ENCODE measurements at regions not wholly inside any gene's neighbourhood (a gene's known extent, or its start where the extent isn't known, plus 50 kb on each side); places are given as distances from the start of the nearest gene placed in this dataset.

DNA sequence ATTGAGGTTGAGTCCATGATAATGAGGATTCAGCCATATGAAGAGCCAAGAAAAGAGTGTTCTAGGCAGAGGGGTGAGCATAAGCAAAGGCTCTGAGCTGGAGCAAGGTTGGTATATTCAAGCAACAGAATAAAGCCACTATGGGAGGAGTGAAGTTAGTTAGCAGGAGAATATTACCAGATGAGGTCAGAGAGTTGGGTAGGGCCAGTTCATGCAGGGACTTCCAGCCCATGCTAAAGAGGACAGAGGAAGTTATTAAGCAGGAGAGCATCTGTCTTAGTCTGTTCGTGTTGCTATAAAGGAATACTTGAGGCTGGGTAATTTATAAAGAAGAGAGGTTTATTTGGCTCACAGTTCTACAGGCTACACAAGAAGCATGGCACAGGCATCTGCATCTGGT, 57.1 kb upstream of the ATG10 start:
- DNase-seq, result no peak

DNA sequence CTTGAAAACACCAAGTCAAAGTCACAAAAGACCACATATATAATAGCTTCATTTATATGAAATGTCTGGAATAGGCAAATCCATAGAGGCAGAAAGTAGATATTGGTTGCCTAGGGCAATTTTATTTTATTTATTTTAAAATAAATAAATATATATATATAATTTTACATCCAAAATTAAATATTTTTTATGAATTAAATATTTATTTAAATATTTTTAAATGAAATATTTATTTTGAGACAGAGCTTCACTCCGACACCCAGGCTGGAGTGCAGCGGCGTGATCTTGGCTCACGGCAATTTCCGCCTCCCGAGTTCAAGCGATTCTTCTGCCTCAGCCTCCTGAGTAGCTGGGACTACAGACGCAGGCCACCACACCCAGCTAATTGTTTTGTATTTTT, 58.9 kb upstream of the ATG10 start:
- no peak for DNase-seq

DNA sequence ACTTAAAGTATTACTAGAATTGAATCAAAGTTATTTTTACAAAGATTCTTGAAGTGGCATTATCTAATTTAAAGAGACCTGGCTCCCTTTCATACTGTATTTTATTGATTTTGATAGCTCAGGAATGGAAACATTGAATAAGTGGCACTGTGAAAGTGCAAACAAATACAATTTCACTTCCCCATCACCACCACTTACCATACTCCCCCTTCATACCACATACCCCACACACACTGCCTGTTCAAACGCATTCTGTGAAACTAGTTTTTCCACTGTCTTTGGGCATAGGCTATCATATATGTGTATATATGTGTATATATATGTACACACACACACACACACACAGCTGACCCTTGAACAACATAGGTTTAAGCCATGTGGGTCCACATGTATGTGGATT, 62.1 kb upstream of the ATG10 start:
- no peak for DNase-seq

DNA sequence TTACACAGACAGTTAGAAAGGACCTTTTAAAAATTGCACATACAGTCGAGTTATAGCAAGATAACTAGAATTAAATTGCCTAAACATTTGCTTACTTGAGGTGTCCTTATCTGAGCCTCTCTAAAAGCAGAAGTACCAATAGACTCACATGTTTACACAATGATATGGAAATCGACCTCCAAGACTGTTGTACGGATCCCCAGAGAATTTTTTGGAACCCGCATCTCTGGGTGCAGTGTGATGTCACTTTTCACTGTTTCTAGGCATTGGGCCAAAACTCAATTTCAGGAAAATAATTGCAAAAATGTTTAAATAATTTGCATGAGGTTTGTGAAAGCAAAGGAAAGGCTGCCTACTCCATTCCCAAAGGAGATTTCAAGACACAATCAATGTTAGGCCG, 63.1 kb upstream of the ATG10 start:
- no peak for DNase-seq

DNA sequence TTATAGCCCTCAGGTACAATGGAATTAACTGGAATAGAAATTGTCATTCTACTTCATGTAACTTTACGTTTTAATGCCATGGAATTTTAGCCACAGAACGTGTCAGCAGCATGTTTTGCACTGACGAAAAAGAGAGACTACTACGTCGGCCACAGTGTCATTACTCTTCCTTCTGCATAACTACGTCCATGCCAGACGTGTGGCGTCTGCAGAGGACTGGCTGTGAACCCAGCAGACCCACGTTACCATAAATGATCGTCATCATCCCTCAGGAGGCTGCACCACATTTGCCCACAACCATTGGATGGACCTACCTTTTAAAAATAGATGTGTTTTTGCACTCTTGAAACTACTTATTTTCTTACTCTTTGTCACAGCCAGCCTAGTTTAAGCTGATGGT, 63.8 kb upstream of the ATG10 start:
- no peak for DNase-seq

DNA sequence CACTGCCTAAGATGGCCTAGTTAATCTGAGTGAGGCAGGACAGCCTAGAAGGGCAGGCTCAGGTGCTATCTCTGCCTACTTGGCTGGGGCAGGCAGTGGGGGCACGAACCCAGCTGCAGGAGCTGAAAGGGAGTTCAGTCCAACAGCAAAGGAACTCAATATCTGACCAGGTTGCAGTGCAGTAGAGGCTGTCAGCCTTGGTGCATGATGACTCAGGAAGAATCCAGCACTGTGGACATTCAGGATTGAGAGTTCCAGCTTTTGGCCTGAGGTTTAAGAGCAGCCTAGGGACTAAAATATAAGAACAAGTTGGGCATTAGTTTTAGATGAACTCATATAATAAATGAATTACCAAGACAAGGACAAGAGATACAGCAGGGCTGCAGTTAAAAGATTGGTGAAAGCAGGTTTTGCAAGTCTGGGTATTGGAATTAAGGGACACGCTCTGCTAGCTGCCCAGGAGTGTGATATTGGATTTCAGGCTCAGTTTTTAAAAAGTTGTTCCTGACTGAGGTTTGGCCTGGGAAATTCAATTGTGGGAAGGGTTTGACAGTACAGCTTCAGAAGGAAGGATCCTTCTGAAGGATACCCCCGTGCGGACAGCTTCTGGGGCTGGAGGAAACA, 64.7 kb upstream of the ATG10 start:
- DNase-seq, result no peak

DNA sequence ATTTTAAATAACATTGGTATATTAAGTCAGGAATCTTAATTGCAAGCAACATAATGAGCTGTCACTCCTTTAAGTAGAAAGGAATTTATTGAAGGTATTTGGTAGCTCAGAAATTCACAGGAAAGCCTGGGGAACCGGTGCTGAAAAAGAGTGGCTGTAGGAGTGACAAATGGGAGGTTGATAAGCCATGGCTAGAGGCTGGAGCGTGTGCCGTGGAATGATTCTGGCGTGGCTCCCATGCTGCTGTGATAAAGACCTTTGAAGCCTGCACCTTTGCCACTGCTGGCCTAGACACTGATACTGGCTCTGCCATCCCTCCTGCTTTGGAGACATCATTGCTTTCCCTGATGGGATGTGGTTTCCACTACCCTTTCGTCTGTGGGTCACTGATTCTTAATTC, 65.7 kb upstream of the ATG10 start:
- DNase-seq, result no peak

DNA sequence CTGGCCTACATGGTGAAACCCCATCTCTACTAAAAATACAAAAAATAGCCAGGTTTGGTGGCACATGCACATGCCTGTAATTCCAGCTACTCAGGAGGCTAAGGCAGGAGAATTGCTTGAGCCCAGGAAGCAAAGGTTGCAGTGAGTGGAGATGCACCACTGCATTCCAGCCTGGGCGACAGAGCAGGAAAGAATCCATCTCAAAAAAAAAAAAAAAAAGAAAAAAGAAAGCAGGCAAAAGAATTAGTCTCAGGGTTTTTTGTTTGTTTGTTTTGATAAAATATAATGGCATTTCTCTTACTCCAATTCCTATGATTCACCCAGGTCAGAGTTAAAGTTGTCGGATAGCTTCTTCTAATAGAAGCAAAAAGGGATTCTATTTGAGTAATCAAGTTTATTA, 67.0 kb upstream of the ATG10 start:
- DNase-seq, result no peak

DNA sequence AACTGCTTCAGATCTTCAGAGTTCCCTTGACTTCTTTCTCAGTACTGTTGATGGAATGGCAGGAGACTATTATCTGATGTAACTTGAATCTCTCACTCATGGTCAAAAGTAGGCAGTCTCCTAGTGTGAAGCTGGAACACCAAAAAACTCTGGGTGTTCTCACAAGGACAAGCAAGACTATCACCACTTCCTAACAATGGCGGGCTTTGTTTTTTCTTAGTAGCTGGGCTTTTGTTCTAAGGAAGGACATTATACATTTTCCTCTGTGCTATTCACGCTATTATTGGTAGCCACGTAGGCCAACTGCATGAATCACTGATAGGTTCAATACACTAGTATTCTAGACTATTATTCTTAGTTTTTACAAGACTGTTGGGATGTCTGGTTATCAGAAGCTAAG, 67.7 kb upstream of the ATG10 start:
- DNase-seq, result no peak

DNA sequence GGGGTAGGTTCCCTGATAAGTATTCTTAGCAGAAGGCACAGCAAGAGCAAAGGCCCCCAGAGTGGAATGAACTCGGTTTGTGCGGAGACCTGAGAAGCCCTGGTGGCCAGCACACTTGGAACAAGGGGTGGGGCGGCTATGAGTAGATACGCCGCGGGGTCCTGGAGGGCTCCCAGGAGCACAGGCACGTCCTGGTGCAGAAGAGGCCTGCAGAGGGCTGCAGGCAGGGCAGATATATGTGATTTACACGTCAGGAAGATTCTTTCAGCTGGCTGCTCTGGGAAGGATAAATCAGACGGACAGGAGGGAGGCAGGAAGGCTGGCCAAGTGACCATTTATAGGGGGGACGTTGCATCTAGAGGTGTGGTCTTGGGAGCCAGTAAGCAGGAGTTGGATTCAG, 70.2 kb upstream of the ATG10 start:
- no peak for DNase-seq

DNA sequence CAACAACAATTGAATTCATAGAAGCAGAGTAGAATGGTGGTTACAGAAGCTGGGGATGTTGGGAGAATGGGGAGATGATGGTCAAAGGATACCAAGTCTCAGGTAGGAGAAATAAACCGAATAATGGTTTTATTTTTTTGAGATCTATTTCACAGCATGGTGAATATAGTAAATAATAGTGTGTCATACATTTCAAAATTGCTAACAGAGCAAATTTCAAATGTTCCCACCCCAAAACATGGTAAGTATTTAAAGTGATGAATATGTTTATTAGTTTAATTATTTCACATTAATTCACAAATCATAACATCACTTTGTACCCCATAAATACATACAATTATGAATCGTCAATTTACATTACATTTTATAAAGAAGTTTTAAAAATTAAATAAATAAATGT, 72.7 kb upstream of the ATG10 start:
- DNase-seq, result no peak

DNA sequence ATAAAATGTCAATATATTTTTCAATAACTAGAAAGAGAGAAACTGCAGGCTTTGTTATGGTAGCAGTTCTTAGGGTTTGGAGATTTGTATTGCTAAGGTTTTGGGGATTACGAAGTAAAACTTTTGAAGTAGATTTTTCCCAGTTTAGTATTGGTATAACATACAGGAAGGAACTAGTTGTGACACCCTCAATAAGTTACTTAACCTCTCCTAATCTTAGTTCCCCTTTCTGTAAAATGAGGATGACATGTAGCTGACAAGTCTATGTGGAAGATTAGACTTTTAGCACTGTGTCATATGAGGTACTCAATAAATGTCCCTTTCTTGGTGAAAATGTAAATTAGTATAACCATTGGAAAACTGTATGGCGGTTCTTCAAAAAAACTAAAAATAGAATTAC, 73.4 kb upstream of the ATG10 start:
- DNase-seq, result no peak

DNA sequence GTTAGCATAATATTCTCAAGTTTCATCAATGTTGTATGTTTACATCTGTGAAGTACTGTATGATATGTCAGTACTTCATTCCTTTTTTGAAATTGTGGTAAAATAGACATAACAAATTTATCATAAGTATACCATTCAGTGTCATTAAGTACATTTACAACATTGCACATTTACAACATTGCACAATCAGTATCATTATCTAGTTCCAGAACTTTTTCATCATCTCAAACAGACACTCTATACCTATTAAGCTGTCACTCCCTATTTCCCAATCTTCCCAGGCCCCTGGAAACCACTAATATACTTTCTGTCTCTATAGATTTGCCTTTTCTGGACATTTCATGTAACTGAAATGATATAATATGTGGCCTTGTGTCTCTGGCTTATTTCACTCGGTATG, 75.1 kb upstream of the ATG10 start:
- no peak for DNase-seq

DNA sequence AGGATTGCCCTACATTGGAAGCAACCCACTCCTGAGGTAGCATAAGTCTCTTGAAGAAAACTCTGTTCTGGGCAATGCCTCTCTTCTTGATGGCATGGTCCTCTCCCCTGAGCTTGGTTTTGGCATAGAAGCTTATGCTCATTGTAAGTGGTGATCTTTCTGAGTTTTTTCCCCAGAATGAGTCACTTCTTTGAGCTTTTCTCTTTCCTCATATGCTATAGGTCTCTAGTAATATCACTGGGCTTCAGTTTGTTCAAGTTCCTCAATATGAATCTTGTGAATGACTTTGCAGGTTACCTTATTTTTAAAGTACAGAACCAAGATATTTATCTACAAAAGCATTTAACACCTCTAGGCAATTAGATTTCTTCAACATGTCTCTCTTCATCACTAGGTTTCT, 76.5 kb upstream of the ATG10 start:
- no peak for DNase-seq

DNA sequence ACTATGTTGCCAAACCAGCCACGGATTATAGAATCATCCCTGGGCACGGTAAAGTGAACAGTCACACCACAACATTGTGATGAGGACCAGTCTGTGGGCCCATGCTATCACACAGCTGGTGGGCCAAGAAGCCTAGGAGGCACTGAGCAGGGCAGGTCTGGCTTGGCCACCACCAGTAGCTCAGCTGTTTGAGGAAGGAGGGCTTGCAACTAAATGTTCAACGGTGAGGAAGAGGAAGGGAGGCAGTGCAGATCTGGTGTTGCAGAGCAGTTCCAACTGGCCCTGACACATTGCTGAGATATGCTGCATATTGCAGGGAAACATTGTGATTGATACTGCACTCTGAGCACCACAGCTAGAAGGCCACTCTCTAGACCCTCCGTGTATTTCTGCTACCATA, 77.9 kb upstream of the ATG10 start:
- no peak for DNase-seq

DNA sequence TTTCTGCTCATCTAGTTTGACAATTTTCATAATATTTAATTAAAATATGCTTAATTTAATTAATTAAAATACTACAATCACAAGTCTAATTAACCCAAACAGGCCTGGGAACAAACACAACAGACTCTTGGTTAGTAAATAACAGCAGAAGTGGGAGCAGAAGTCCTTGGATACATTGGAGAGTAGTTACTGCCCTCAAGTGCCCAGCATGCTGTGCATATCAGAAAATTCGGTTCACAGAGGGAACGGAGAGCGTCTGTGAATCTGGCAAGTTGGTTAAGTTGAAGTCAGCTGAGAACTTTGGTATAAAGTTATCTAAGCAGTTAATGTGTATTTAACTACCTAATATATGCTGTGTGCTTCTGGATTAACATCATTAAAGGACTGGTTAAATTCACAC, 87.0 kb upstream of the ATG10 start:
- DNase-seq, result no peak

DNA sequence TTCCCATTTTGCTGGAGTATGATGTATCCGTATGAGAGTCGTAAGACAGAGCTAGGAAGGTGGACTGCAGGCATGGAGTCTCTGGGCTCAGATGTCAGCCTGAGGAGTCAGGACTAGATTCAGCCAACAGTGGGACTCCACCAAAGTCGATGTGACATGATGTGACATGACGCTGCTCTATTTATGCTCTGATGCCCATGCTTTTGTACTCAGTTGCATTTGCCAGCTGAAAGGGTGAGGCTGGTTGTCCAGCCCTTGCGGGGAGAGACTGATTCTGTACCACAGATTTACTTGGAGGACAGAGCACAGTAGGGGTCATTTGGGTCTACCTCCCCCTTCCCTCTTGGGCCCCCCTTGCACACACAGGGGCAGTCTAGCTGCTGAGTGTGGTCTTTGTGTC, 88.5 kb upstream of the ATG10 start:
- no peak for DNase-seq

DNA sequence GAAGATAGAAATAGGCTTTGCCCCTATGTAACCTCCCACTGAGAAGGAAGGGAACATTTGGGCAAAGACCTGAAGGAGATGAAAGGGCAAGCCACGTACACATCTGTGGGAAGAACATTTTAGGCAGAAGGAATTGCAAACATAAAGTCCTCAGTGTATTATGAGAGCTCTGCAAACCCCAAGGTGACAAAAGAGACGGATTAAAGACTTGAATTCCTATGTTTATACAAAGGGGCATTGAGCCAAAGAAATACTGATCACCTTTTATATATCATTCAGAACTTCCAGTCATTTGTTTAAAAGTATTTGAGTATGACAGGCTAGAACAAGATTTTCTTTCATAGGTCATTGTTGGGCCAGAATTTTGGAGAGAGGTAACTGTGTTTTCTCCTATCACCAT, 90.2 kb upstream of the ATG10 start:
- no peak for DNase-seq

DNA sequence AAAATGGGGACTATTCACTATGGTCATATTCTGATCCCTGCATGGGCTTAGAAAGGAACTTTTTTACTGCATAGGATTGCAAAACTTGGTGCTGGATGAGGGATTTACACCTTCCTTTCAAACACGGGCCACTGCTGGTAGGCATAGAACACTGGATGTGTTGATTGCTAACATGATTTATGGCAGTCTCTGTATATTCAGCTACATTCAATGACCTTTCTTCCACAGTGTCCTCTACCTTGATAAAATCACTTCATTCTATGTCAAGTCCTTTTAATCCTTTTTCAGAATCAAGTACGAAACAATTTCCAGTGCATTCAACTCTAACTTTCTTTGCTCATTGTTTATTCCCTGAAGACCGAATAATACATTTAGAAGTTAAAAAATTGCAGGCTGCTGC, 91.9 kb upstream of the ATG10 start:
- no peak for DNase-seq

DNA sequence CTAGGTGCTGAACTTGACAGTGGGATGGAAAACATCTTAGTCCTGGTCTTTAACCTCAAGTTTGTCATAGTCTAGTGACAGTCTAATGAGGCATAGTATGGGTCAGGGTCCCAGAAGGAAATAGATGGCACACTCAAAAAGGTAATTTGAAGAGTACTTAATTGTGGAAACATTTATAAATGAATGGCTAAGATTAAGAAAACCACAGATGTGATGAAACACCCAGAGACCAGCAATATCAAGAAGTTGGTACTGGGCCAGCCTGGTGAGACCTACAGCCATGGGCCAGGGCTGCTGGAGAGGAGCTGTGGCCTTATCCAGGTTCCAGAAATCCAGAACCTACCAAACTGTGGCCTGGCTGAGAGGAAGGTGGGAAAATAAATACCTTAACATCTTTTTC, 93.5 kb upstream of the ATG10 start:
- no peak for DNase-seq

DNA sequence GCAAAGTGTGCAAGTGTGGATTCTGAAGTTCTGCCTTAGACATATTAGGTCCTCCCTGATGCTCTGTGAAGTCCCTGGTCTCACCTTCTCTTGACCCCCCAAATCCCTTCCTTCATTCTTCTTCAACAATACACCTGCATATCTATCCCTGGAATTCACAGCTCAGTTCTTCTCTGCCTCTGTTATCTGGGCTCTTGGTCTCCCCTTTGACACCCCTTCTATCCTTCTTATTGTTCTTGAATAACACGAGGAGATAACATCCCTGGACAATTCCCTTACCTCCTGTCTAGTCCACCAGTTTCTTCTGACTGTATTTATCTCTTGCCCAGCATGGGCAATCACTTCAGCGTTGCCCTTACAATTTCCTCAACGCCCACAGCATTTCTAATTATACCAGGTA, 104.8 kb upstream of the ATG10 start:
- DNase-seq, result no peak

DNA sequence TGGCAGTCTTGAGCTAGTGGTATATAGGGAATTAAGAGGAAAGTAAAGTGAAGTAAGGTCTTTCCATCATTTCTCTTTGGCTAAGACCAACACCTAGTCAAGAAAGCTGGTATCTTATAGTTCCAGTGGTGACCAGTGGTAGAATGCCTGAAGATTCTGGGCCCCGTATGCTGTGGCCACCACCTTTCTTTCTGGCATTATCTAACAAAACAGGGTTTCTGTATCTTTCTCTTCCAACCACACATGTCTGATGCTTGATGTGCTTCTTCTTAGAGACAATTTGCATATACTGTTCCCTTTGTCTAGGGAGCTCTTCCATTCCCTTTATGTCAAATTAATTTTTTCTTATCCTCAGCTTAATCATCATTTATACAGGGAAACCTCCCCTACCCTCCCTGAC, 109.9 kb upstream of the SSBP2 start:
- no peak for DNase-seq

DNA sequence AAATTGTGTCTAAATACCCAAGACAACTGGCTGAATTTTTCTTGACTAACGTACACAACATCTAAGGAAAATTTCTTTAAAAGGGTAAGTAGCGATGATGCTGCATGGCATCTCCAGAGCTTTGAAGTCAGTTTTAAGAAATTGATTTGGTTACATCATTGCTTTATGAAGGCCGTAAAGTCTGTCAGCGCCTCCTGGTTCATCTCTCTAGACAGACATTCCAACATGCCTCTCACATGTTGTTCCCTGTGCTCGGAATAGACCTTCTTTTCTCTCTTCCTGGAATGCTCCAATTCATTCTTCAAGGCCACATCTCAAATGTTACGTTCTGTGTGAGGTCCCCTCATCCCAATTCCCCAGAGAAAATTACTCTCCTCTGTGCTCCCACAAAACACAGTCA, 108.7 kb upstream of the SSBP2 start:
- no peak for DNase-seq

DNA sequence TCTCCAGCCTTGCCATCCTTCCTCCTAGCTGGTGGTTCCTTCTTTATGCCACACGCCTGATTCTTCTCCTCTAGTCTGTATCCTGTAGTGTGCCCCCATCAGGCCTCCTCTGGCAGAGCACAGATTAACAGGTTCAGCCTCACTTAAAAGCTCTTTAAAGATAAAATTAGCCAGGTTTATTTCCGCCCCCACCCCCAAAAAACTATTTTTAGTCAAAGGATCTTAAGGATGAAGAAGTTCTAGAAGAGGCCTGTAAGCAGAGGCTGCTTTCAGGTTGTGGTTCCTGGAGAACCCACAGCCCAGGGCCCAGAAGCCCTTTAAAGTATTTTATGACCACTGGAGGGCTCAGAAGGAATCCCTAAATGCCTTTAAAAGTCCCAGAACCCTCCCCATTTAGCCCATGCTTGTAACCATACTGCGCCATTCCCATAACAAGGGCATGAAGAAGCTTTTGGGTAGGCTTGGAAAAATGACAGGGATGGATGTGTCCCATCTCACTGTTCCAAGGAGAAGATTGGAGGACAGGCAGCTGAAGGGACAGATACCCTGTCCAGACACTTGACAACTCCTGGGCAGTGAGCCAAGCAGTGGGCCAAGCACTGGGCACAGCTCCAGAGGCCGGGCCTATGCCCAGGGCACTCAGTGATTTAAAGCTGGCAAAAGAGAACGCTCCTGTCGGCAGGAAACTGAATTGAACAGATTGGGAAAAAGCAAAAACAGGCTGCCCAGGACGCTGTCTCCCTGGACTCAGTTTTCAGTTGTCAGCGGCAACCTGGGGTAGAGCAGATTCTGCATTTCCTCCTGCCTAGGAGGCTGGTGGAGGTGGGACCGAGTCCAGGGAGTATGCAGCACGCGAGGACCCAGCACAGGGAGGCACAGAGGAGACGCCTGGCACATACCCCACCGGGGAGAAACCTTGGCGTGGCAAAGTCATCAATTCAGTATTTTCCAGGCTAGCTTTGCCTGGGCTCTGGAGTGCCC, 106.3 kb upstream of the SSBP2 start:
- peak; percentile 60 for DNase-seq

DNA sequence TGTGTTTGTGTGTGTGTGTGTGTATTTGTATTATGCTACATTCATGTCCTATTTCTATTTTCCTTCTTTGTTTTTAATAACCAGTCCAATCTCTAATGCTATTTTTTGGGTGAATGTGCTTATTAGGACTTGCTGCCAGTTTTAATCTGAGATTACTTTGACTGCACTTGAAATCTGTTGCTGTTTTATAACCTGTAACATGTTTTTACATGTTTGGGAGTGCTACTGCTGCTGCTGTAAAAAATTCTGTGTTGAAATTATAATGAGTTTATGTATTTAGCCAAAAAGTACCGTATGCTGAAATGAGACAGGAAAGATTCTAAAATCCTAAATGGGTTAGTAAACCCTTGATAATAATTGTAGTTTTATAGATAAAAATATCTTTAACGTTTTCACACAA, 104.7 kb upstream of the SSBP2 start:
- DNase-seq, result no peak
